Activated CD4-positive, alpha-beta T cell treated with anti-CD3 and anti-CD28 coated beads, Interleukin-2, amount 10 ng/mL, durations not matched to agents 24 days and 14 days (primary cell): ENCODE measurements at regions not wholly inside any gene's neighbourhood (a gene's known extent, or its start where the extent isn't known, plus 50 kb on each side); places are given as distances from the start of the nearest gene placed in this dataset.

Experiments used
- DNase-seq: peaks from one replicate; pipeline ENCODE4 v3.0.0; 2022
- H3K27ac Mint-ChIP-seq: one replicate; pipeline ENCODE4 v1.8.0; 2022; ENCODE audit warnings: mild to moderate bottlenecking, mixed read lengths
- H3K27me3 Mint-ChIP-seq: one replicate; pipeline ENCODE4 v1.8.0; 2022; ENCODE audit warnings: mixed read lengths
- H3K36me3 Mint-ChIP-seq: one replicate; pipeline ENCODE4 v1.8.0; 2022; ENCODE audit warnings: low read depth, mild to moderate bottlenecking, mixed read lengths
- H3K4me1 Mint-ChIP-seq: one replicate; pipeline ENCODE4 v1.8.0; 2021; ENCODE audit warnings: mixed read lengths
- H3K4me3 Mint-ChIP-seq: one replicate; pipeline ENCODE4 v1.8.0; 2022; ENCODE audit warnings: mild to moderate bottlenecking, moderate library complexity, mixed read lengths
- H3K9me3 Mint-ChIP-seq: one replicate; pipeline ENCODE4 v1.8.0; 2021; ENCODE audit warnings: mixed read lengths
- intact Hi-C: fragments of 100-400 bp; cut with micrococcal nuclease; formaldehyde crosslinking; loops from one replicate; pipeline ENCODE4 v1.15.1; 2023

DNA sequence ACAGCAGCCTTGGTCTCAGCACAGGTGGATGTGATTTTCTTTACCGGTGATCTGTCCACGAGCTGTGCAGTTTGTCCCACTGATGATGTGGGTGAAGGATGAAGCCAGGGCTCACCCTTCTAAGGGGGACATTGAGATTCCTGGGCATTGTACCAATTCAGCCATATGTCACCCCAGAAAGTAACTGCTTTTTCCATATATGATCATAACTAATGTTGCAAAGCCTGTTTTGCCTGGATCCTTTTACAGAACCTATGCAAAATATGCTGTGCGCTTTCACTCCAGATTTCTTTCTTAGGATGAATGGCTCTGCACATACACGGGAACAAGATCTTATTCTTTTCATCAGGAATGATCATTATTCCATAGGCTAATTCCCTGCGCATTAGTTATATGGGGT, 96.9 kb upstream of the POU3F3 start:
- H3K4me3 Mint-ChIP-seq, result no peak overlapping the region
- DNase-seq, result no peak
- H3K27ac Mint-ChIP-seq, result no peak overlapping the region
- H3K36me3 Mint-ChIP-seq, result no peaks in the 10 kb centered on the region
- H3K4me1 Mint-ChIP-seq, result no peaks in the 10 kb centered on the region
- no peaks in the 10 kb centered on the region for H3K9me3 Mint-ChIP-seq
- intact Hi-C loops, result no loop called here
- H3K27me3 Mint-ChIP-seq, result no peaks in the 10 kb centered on the region

DNA sequence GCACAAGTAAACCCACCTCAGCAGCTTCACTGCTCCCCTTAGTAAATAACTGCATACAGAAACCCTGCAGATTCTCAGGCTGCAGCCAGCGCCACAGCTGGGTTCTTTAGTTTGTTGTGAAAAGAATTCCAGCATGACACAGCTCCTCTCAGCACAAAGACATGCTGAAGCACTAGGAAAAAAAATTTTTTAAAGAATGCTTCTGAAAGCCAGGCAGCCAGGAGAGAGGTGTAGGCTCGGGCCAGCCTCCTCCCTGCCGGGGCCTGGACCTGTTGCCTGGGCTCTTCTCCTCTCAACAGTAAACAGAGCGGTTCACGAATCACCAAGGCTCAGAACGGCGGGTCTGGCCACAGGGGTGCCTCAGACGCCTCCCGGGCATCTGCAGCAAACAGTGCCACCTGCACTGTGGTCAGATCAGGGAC, 95.7 kb upstream of the POU3F3 start:
- Mint-ChIP-seq H3K36me3 (no peaks in the 10 kb centered on the region), H3K27ac (no peak overlapping the region), H3K9me3 (no peaks in the 10 kb centered on the region), H3K4me3 (no peak overlapping the region), H3K27me3 (no peaks in the 10 kb centered on the region), H3K4me1 (no peaks in the 10 kb centered on the region)
- intact Hi-C loops, result no loop called here
- DNase-seq, result no peak

DNA sequence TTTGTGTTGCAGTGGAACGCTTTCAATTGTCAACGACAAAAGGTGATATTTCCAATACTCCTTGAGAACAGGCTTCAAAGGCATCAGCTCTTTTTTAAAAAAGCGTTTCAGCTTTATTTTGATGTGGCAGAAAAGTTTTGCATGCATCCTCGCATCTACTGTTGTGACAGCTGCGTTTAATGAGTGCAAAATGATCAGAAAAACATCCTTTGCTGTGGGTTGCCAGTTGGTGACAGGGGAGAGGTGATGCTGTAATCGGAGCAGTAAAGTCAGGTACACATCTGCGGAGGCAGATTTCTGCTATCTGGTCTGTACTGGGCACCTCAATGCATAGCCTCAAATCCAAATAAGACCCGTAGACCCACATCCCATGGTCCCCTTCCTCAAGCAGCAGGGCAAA, 91.9 kb upstream of the POU3F3 start:
- H3K9me3 Mint-ChIP-seq, result no peaks in the 10 kb centered on the region
- no peak overlapping the region for H3K27ac Mint-ChIP-seq
- H3K4me1 Mint-ChIP-seq, result no peaks in the 10 kb centered on the region

DNA sequence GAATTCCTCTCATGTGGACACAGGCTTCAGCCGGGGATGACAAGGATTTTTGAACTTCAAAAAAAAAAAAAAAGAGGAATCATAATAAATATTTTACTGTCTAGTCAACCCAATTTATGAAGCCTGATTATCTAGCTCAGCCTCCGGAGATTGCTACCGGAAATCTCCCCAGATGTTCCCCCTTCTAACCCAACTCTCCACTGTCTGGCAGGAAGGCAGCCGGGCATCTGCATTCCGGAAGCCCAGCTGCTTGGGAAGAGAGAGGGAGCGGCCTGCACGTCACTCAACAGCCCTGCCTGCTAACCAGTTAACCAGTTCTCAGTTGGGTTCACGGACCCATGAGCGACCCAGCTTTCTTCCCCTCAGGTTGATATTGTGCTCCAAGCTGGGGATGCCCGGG, 87.2 kb upstream of the POU3F3 start:
- no peak overlapping the region for H3K27ac Mint-ChIP-seq
- no peaks in the 10 kb centered on the region for H3K9me3 Mint-ChIP-seq
- intact Hi-C loops, result no loop called here
- no peak for DNase-seq
- no peaks in the 10 kb centered on the region for H3K27me3 Mint-ChIP-seq
- no peak overlapping the region for H3K4me3 Mint-ChIP-seq
- H3K36me3 Mint-ChIP-seq, result no peaks in the 10 kb centered on the region
- no peaks in the 10 kb centered on the region for H3K4me1 Mint-ChIP-seq

More for the DNA sequence above, 91.9 kb upstream of the POU3F3 start:
- intact Hi-C loops, result no loop called here
- no peaks in the 10 kb centered on the region for H3K36me3 Mint-ChIP-seq
- no peak for DNase-seq
- no peak overlapping the region for H3K4me3 Mint-ChIP-seq
- no peaks in the 10 kb centered on the region for H3K27me3 Mint-ChIP-seq

DNA sequence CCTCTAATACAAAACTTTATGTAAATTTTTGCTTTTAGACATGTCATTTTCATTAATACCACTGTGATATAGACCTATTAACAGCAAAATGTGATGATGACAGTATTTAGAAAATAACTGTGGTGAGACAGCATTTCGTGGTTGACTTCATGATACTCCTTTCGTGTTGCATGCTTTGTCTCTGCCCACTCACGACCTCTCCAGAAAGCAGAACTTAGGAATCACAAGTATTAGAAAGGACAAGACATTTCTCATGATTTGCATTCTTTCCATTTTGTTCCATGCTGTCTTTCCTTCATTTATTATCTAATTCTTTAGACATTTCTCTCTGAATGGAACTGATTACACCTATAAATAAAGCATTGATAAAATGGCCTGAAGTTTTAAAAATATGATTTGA, 85.2 kb upstream of the POU3F3 start:
- H3K36me3 Mint-ChIP-seq, result no peaks in the 10 kb centered on the region
- intact Hi-C loops, result no loop called here
- no peak for DNase-seq
- H3K27me3 Mint-ChIP-seq, result no peaks in the 10 kb centered on the region
- H3K9me3 Mint-ChIP-seq, result no peaks in the 10 kb centered on the region
- no peak overlapping the region for H3K4me3 Mint-ChIP-seq
- H3K27ac Mint-ChIP-seq, result no peak overlapping the region
- H3K4me1 Mint-ChIP-seq, result no peaks in the 10 kb centered on the region

DNA sequence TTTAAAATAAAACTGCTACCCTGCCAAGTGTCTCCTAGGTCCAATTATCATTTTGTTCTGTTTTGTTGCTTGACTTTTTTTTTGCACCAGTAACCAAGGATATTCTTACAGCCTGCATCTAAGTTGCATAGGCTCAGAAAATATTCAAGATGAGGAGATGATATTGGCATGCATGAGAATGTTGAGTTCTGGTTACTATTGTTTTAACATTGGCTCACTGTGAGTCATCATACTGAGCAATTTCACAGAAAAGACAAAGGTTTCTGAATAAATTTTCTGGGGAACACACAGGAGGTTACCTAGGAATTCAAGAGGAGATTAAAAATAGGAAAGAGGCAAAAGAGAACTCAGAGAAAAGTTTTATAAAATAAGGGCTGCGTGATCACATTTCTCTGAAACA, 84.8 kb upstream of the POU3F3 start:
- no peaks in the 10 kb centered on the region for H3K36me3 Mint-ChIP-seq
- H3K9me3 Mint-ChIP-seq, result no peaks in the 10 kb centered on the region
- no peaks in the 10 kb centered on the region for H3K27me3 Mint-ChIP-seq
- H3K4me1 Mint-ChIP-seq, result no peaks in the 10 kb centered on the region
- intact Hi-C loops, result no loop called here
- DNase-seq, result no peak
- no peak overlapping the region for H3K27ac Mint-ChIP-seq
- no peak overlapping the region for H3K4me3 Mint-ChIP-seq

DNA sequence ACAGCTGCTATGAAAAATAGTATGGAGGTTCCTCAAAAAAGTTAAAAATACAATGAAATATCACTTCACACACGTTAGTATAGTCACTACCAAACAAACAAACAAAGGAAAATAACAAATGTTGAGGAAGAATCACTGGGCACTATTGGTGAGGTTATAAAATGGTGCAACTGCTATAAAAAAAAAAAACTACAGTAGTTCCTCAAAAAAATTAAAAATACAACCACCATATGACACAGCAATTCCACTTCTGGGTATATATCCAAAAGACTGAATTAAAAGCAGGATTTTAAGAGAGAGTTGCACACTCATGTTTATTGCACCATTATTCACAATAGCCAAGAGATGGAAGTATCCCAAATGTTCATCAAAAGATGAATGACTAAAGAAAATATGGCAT, 80.9 kb upstream of the POU3F3 start:
- H3K36me3 Mint-ChIP-seq, result no peaks in the 10 kb centered on the region

DNA sequence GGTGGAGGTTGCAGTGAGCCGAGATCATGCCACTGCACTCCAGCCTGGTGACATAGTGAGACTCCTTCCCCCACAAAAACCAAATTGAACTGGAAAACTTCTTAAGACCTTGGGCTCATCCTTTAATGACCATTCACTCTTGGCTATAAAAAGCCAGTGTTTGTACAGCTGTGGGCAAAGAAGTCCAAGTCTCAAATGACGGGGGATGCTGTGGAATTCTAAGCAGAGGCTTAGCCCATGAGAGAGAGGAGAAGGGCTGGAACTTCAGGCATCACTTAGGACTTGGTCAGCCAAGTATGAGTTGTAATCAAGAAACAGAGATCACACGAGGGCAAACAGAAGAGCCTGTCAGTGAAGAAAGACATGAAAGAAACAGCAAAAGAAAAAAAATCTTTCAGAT, 79.3 kb upstream of the POU3F3 start:
- Mint-ChIP-seq H3K27me3 (no peaks in the 10 kb centered on the region), H3K4me3 (no peak overlapping the region), H3K4me1 (no peaks in the 10 kb centered on the region), H3K36me3 (no peaks in the 10 kb centered on the region), H3K27ac (no peak overlapping the region), H3K9me3 (no peaks in the 10 kb centered on the region)
- DNase-seq, result no peak
- intact Hi-C loops, result no loop called here

More for the DNA sequence above, 80.9 kb upstream of the POU3F3 start:
- Mint-ChIP-seq H3K4me3 (no peak overlapping the region), H3K9me3 (no peaks in the 10 kb centered on the region), H3K27me3 (no peaks in the 10 kb centered on the region), H3K27ac (no peak overlapping the region), H3K4me1 (no peaks in the 10 kb centered on the region)
- intact Hi-C loops, result no loop called here
- DNase-seq, result no peak

DNA sequence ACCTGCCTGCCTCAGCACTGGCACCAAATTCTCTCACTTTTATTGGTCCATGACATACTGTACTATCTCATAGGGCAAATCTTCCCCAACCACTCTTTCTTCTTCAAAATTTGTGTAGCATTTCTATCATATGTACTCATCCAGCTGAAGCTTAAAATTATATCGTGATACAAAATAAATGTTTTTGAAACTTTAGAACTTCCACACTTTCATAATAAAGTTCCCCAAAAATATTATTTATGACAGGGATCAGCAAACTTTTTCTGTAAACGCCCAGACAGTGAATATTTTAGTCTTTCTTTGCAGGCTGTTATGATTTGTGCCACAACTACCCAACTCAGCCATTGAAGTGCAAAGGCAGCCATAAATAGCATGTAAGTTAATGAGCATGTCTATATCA, 76.2 kb upstream of the POU3F3 start:
- H3K4me1 Mint-ChIP-seq, result no peaks in the 10 kb centered on the region
- intact Hi-C loops, result no loop called here
- no peaks in the 10 kb centered on the region for H3K9me3 Mint-ChIP-seq
- DNase-seq, result no peak
- H3K27ac Mint-ChIP-seq, result no peak overlapping the region
- H3K36me3 Mint-ChIP-seq, result no peaks in the 10 kb centered on the region
- no peak overlapping the region for H3K4me3 Mint-ChIP-seq
- H3K27me3 Mint-ChIP-seq, result no peaks in the 10 kb centered on the region

DNA sequence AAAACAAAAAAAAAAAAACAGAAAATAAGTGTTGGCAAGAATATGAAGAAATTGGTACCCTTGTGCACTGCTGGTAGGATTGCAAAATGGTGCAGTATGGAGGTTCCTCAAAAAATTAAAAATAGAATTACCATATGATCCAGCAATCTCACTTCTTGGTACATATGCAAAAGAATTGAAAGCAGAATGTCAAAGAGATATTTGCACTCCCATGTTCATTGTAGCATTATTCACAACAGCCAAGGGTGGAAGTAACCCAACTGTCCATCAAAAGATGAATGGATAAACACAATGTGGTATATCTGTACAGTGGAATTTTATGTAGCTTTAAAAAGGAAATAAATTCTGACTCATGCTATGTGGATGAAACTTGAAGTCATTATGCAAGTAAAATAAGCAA, 72.8 kb upstream of the POU3F3 start:
- Mint-ChIP-seq H3K36me3 (no peaks in the 10 kb centered on the region), H3K9me3 (no peaks in the 10 kb centered on the region), H3K27me3 (no peaks in the 10 kb centered on the region), H3K4me1 (no peaks in the 10 kb centered on the region), H3K4me3 (no peak overlapping the region), H3K27ac (no peak overlapping the region)
- DNase-seq, result no peak
- intact Hi-C loops, result no loop called here

DNA sequence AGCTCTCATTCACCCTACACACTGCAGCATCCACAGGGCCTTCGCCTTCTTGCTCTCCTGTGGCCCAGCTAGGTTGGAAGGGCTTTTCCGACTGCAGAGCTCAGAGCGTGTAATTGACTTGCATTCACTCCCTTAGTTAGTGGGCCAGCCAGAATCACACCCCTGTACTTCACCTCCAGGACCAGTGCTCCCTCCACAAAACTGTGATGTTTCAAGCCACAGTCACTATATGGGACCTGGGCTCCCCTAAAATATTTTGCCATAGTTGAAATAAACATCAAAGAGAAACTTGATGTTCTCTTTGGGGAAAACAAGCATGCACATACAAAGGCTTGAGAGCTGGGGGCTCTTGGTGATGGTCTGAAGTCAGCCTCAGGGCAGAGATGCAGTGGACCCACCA, 69.7 kb upstream of the POU3F3 start:
- no peak overlapping the region for H3K4me3 Mint-ChIP-seq
- DNase-seq, result no peak
- H3K36me3 Mint-ChIP-seq, result no peaks in the 10 kb centered on the region
- H3K9me3 Mint-ChIP-seq, result no peaks in the 10 kb centered on the region
- no peak overlapping the region for H3K27ac Mint-ChIP-seq
- H3K4me1 Mint-ChIP-seq, result no peaks in the 10 kb centered on the region
- intact Hi-C loops, result no loop called here
- no peaks in the 10 kb centered on the region for H3K27me3 Mint-ChIP-seq

DNA sequence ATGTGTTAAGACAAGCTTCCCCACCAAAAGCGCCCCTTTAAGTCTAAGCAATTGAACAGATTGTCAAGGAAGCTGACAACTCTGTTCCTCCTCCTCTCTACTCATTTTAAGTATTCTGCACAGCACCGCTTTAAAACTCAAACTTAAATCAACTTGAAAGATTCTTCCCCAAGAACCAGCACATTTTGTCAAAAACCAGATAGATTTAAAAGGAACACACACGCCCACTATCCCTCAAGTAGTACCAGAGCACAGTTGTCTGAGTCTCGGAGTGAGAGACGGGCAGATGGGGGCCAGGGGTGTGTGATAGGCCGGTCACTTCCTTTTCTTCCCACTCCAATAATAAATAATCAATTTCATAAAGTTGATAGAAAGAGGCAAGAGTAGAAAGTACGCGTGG, 67.7 kb upstream of the POU3F3 start:
- DNase-seq, result no peak
- Mint-ChIP-seq H3K4me3 (no peak overlapping the region), H3K27me3 (no peaks in the 10 kb centered on the region), H3K27ac (no peak overlapping the region), H3K9me3 (no peaks in the 10 kb centered on the region), H3K4me1 (no peaks in the 10 kb centered on the region), H3K36me3 (no peaks in the 10 kb centered on the region)
- intact Hi-C loops, result no loop called here

DNA sequence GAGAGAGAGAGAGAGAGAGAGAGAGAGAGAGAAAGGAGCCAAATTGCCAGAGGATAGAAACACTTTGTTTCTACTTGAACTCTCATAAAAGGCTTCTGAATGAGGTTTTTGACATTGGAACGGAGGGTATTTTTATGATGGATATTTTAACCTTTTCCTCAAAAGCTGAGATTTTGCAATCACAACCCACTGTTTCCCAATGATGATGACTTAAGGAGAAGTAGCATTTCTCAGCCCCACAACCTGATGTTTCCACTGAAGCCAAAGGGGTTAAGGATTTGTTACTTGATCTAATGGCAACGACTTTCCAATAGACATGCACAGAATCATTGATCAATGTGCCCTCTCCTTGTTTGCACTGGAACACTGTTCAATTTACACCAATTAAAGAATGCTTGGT, 67.1 kb upstream of the POU3F3 start:
- Mint-ChIP-seq H3K4me3 (no peak overlapping the region), H3K27ac (no peak overlapping the region), H3K27me3 (no peaks in the 10 kb centered on the region), H3K4me1 (no peaks in the 10 kb centered on the region), H3K36me3 (no peaks in the 10 kb centered on the region), H3K9me3 (no peaks in the 10 kb centered on the region)
- intact Hi-C loops, result no loop called here
- DNase-seq, result no peak

DNA sequence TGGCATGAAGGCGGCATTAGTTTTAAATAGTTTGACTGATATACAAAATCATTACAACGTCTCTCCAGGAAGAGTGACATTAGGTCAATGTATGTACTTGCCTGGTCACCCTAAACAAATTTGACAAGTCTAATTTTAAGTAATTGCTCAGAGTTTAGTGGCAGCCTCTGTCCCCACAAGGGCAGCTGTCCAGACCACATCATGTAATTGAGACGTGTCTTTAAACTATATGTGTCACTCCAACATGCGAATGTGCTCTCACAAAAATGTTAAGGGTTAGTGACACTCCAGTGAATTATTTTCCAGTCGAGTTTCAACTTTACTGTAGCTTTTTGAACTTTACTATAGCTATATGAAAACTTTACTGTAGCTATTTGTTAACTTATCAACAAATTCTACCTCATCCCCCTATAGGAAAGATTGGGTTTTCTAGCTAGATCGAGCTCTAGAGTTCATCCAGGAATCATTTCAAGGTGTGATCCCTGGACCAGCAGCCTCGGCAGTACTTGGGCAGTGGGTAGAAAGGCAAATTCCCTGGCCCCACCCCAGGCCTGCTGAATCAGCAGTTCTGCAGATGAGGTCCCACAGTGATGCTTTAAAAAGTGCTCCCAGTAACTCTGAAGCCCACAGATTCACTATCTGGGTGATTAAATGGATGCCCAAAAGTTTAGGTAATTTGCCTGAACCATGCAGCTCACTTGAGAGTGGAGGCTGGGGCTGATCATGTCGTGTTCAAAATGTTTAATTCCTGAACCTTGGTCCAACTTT, 66.4 kb upstream of the POU3F3 start:
- no peak overlapping the region for H3K4me3 Mint-ChIP-seq
- no peaks in the 10 kb centered on the region for H3K4me1 Mint-ChIP-seq
- no peak for DNase-seq
- intact Hi-C loops, result no loop called here
- no peaks in the 10 kb centered on the region for H3K9me3 Mint-ChIP-seq
- H3K27ac Mint-ChIP-seq, result no peak overlapping the region
- no peaks in the 10 kb centered on the region for H3K27me3 Mint-ChIP-seq
- no peaks in the 10 kb centered on the region for H3K36me3 Mint-ChIP-seq

DNA sequence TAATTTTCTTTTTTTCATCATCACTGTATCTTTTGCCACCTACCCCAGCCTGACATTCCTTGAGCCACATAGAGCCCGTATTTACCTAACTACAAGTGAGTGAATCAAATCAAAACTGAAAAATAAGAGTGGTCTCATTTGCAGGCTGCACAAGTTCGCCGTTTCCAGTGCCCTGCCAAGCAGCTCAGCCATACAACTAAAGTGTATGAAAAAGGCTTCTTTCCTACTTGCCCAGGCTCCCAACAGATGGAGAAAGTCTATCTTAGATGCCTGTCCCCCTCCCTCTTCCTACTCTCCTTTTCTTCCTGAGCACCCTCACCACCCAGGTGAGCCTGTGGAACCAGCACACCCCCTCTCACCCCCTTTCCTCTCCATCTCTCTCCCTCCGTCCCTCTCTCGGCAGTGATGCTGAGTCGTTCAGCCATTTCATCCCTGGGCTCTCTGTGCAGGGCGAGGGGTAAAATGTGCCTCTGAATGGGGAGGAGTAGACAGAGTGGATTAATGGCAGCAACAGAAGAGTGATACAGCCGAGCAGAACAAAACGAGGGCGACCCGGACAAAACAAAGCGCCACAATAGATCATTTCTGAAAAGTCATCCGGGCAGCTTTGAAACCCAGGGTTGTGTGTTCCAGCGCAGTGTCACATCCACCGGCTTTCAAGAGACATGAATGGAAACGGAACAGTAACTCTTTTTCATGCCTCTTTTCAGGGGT, 65.0 kb upstream of the POU3F3 start:
- Mint-ChIP-seq H3K27ac (no peak overlapping the region), H3K4me1 (no peaks in the 10 kb centered on the region), H3K9me3 (no peaks in the 10 kb centered on the region), H3K36me3 (no peaks in the 10 kb centered on the region), H3K4me3 (no peak overlapping the region), H3K27me3 (no peaks in the 10 kb centered on the region)
- DNase-seq, result no peak
- intact Hi-C loops, result no loop called here
